H4 (cell line): ENCODE measurements at regions not wholly inside any gene's neighbourhood (a gene's known extent, or its start where the extent isn't known, plus 50 kb on each side); places are given as distances from the start of the nearest gene placed in this dataset.
"Not testable (repeated sequence)": the region's sequence is repeated elsewhere in the genome, so short reads cannot be mapped to it uniquely, and the experiment has no call there.

Source experiments
- DNase-seq: peaks from one replicate; pipeline ENCODE4 v3.0.0-alpha.2; 2015; ENCODE audit warnings: low spot score

- no peak for DNase-seq
Measured at GRCh38 chr9:744790-745484, 96.6 kb upstream of the DMRT1 start.

DNA sequence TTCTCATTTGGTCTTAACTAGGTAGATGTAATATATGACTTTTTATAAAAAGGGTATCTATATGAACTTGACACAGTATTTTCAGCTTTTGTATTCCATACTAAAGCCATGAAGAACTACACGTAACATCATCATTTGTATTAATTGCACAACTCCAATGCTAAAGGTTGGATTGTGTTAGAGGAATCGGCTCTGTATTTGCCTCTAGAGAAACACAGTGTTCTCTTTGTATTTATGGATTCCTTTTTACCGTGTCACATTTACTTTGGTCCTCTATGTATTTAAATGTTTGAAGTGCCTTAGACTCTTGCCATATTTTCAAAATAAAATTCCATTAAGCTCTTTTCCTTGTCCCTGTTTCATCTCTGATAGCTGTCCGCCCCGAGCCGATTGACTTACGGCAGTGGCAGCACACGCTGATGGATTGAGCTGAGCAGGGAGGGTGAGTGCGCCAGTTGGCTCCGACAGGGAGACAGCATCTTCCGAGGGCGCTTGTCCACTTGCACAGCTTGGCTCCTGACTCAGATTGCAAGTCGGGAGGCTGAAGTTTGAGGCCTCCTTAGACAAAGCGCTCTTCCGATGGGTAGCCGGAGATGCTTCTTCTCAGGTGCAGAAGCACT is 95.6 kb upstream of the DMRT1 start:
- DNase-seq = no peak

GRCh38 chr9:746661-747434 is 94.6 kb upstream of the DMRT1 start:
- DNase-seq = no peak

GRCh38 chr9:747567-747966 is 93.9 kb upstream of the DMRT1 start:
- DNase-seq = no peak

GRCh38 chr9:748861-749497 is 92.5 kb upstream of the DMRT1 start:
- DNase-seq = no peak

DNA sequence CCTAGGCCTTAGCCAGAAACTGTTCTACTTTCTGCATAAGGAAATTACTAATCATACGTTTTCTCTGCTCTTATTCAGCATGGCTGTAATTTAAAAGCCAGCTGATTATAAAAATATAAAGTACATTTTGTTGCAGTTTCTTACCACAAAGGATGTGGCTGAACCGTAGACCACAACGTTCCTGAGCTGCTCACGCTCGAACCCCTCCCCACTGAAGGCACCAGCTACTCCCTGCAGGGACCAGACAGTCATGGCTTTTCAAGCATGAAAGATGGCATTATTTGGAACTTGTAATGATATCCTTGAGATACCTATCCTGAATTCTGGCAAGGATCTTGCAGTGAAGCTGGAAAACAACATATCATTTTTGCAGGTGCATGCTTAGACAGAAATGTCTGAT is 91.8 kb upstream of the DMRT1 start:
- DNase-seq = no peak

- no peak for DNase-seq
Measured at GRCh38 chr9:750249-750967, 91.1 kb upstream of the DMRT1 start.

- DNase-seq = no peak
Measured at GRCh38 chr9:751137-752051, 90.1 kb upstream of the DMRT1 start.

DNA sequence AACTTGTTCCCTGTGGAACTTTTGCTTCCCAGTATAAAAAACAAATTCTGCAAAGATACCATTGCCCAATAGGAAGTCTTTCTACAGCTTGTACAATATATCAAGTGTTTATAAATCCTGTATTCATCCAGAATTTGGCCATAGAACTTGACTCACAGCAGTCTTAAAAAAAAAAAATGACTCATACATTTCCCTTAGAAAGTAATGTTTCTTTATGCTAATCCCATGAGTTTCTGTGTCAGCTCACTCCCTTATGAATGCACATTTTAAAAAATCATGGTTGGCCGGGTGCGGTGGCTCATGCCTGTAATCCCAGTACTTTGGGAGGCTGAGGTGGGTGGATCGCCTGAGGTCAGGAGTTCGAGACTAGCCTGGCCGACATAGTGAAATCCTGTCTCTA is 89.3 kb upstream of the DMRT1 start:
- peak; percentile 71 for DNase-seq

DNA sequence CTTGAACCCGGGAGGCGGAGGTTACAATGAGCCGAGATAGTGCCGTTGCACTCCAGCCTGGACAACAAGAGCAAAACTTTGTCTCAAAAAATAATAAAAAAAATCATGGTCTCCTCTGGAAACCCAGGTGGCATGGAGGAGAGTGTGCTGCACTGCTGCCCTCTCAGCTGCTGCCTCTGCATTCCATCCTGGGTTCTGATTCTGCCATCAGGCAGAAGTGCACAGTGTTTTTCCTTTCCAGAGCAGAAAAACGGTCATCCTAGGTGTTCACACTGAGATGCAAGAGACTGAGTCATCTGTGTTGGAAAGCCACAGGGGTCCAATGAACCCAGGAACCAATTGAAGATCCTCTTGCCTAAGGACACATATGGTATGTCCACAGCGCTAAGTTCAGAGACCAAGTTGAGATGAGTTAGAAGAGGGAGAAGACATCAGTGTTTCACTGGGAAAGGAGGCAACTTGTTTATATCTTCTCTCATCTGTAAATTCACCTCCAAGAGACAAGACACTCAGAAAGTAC is 88.8 kb upstream of the DMRT1 start:
- no peak for DNase-seq

- not testable (repeated sequence) for DNase-seq
Measured at GRCh38 chr9:753734-754133, 87.8 kb upstream of the DMRT1 start.

- no peak for DNase-seq
Measured at GRCh38 chr9:754150-754931, 87.2 kb upstream of the DMRT1 start.

DNA sequence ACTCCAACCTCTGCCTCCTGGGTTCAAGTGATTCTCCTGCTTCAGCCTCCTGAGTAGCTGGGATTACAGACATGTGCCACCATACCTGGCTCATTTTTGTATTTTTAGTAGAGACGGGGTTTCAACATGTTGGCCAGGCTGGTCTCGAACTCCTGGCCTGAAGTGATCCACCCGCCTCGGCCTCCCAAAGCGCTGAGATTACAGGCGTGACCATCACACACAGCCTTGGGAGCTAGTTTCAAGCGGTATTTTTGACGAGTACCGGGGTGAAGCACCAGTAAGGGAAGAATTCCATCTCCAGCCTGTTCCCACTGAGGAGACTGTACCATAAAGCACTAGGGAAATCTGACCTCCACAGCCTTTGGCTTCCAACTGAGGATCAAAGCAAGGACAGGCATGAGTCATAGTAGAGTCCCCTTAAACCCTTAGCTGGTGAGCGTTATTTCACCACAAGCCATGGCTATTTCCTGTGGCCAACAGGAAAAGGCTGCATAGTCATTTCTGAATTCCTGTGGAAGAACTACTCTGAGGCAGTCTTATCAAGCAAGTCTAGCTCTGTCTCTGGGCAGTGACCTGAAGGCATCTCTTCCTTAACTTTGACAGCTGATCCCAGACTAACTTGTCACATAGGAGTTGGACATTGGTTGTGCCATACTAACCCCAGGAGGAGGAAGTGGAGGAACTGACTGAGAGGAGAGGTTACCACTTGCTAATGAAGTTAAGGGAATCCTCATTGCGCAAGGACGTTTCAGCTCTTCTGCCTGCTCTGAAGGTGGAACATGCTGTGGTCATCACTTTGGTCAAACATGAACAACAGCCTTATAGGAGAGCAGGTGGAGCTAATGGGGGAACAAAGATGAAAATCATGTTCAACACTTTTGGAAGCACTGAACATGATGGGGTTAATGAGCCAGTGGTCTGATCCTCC is 85.8 kb upstream of the DMRT1 start:
- DNase-seq = peak; percentile 81

DNA sequence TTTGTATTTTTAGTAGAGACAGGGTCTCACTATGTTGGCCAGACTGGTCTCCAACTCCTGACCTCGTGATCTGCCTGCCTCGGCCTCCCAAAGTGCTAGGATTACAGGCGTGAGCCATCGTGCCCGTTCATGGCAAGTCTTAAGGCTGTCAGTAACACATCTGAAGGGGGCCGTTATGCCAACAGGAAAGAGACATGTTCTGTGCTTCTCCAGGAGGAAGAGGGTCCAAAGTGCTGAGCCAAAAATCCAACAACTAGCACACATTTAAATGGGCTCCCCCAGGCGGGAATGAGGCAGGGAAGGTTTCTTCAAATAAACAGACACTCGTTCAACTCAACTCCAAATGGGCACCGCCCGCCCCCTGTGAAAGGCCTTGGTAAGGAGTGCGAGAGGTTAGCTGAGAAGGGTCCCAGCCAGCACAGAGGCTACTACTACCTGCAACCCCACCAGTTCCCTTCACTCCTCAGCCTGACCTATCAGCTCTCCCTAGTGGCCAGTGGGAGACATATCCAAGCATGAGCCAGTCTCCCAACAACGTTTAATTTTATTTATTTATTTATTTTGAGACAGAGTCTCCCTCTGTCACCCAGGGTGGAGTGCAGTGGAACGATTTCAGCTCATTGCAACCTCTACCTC is 84.1 kb upstream of the DMRT1 start:
- DNase-seq = peak; percentile 40

GRCh38 chr9:758146-758545 is 83.4 kb upstream of the DMRT1 start:
- DNase-seq = no peak

DNA sequence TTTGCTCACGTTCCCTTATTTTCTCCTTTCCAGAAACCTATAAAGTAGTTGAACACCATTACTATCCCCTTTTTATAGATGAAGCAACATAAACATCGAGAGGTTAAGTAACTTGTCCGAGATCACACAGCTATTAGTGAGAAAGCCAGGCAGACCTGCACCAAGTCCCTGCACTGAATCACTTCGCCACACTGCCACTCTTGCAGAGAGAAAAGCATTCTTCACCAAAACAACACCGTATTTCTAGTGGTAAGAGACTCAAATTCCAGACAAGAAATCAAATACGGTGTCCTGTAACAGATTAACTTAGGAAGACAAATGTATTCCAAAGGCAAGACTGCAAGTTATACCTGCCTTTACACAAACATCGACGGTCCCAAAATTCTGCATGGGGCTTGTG is 82.0 kb upstream of the DMRT1 start:
- no peak for DNase-seq

DNA sequence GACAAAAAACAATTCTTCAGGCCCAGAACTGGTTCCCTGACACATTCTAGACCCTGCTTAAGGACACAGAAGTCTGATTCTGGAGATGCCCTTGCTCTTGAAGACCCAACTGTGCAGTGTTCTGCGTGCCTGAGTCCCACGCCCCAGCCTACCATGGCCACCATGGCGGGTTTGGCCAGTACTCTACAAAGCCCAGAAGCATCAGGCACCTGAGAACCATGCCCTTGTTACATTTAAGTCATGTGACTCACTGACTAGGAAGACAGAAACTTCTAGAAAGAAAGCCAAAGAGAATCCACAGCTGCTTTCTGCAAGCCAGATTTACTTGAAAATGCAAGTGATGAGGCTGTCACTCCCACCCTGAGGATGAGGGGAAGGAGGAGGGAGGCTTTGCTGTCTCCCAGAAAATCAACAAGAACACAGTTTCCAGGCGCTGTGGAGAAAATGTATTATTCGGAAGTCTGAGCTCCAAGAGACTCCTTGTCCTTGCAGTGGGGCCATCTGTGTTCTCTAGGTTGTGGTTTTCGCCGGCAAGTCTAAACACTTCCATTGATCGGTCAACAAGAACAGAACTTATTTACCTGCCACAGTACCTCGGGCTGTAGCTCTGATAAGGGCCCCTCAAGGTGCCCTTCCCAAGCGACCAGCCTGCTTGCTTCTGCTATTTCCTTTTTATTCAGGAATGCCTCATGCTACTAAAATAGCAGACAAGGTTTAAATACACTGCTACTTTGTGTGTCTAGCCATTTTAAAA is 81.3 kb upstream of the DMRT1 start:
- no peak for DNase-seq
